Fibroblast of the conjunctiva (primary cell): ENCODE measurements at regions not wholly inside any gene's neighbourhood (a gene's known extent, or its start where the extent isn't known, plus 50 kb on each side); places are given as distances from the start of the nearest gene placed in this dataset.

Experiments used
- DNase-seq: peaks from one replicate; pipeline ENCODE4 v3.0.0-alpha.2; 2010; ENCODE audit warnings: low read depth

DNA sequence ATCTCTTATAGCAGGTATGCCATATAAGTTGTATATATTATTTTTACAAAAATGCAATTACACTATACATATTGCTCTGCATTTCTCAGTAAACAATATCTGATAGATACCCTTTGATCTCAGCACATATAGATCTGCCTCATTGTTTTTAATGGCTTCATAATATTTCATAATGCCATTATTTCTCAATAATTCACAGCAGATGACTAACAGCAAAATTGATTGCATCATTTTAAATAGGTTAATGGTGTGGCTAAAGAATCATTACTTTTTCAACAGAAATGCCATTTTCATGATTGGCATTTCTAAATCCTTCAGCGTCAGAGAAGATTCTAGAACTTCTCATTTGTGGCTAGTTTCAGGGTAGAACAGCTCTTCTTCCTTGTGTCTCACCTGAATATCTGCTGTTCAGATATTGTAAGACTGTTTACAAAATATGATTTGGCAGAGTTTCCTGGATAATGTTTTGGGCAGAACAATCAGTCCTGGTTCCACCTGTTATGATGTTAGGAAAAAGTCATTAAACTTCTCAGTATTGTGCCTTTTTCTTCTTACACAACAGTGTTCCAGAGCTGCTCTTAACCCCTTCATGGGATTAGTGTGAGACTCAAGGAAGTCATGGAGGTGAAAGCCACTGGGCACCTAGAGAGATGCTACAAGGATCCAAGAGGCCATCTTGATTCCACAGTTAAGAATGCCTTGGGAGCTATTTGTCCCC, 397.6 kb upstream of the THBS1 start:
- DNase-seq = no peak

DNA sequence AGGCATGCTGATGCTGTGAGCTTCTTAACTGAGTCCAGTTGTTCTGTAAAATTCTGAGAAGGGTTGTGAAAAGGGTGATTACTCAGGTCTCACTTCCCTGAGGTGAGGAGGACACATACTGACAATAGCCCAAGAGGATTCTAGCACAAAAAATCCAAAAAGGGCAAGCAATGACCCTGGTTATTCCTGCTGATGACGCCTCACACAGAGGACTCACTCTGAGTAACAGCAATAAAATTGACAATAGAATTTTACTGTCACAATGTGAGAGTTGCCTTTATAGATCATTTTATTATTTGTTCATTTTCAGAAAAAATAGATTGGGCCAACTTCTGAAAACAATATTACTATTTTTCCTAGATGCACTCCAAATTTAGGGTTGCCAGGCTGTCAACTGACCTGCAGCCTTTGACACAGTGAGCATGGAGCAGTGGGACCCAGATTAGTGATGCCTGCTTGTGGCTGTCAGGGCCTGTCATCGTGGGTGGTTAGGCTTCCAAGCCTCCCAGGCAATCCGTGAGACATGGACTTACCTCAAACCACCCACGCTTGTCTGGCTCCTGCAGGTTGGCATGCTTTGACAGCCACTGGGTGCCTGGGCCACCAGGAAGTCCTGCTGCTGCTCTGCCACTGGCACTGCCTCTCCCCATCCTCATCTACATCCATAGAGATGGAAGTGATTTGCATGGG, 396.0 kb upstream of the THBS1 start:
- DNase-seq = no peak

DNA sequence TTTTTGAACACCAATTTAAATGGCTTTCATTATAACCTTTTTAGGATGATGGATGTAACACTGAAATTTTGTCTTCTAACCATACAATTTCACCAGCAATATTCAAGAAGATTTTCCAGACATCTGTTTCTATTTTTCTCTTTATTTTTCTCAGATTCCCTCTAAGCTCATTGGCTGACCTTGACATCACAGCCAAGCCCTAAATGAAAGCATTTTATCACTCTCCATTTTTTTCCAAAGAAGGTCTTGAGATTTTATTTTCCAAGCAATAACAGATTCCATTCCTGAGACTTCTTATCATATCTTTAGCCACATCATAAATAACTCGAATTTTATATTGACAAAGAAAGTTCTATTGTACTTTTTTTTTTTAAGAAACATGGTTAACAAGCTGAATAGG, 392.6 kb upstream of the THBS1 start:
- no peak for DNase-seq

DNA sequence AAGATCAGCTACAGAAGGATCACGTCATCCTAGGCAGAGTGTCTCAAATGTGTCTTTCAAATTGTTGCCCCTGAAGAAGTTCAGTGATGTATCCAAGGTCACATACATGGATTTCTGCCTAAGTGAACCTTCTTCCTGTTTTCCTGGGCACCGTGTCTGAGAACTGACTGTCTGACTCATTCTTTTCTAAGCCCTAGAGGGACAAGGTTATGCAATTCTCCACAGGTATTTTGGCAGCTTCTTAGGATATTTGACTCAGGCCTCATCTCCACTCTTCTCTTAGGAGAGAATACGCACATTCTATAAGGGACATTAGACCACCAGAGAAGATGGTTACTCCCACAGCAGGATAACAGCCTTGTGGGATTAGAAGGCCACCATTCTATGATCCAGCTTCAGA, 391.9 kb upstream of the THBS1 start:
- DNase-seq = peak; percentile 34

DNA sequence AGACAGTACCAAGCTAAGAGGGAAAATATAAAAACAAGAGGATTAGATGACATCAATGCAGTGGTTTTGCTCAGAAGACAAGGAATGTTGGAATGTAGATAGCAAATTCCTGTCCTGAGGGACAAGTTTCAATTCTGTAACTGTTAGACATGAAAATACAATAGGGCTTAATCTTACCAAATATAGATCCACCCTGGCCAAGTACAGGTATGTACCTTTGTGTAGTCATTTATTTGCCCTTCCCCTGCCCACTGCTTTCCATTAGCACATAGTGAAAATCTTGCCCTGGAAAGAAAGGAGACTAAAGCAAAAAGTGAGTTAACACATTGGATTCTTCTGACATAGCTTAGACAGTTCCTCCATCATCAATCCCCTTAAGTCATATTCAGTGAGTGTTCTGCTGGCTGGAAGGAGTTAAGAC, 389.0 kb upstream of the THBS1 start:
- DNase-seq = no peak

DNA sequence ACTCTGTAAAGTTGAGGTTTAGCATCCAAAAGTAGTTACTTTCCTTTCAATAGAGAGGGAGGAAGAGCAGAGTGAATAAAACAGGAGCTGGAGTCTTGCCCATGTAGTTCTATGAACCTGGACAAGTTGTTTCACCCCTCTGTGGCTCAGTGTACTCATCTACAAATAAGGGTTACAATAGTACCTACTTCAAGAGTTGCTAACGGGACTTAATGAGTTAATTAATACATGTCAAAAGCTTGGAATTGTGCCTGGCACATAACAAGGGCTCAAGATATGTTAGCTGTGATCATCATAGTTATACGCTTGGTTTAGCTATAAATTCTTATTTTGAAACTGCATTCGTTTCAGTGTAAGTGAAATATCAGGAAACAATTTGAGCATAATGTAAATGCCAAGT, 388.5 kb upstream of the THBS1 start:
- no peak for DNase-seq

DNA sequence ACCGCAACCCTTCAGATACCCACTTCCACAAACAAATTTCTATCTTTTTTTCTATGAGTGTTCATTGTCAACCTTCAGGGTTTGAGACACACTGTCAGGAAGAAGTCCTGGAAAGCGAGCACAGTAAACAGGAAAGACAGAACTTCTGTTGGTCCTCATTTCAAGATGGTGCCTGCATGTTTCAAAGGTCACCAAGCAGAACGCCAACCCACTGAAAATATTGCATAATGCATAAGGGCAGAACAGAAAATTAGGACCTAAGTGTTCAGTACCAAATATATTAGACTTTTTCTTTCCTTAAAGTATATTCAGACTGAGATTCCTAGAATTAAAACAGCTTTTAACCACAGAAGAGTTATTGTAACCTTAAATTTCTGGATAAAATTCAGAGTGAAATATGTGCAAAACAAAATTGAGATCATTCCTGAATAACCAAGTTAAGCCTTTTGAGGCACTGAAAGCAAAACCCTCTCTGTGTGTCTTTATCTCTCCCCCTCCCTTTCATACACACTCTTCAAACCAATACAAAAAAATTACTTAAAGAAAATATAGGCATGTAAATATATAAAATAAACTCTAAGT, 387.8 kb upstream of the THBS1 start:
- DNase-seq = no peak

DNA sequence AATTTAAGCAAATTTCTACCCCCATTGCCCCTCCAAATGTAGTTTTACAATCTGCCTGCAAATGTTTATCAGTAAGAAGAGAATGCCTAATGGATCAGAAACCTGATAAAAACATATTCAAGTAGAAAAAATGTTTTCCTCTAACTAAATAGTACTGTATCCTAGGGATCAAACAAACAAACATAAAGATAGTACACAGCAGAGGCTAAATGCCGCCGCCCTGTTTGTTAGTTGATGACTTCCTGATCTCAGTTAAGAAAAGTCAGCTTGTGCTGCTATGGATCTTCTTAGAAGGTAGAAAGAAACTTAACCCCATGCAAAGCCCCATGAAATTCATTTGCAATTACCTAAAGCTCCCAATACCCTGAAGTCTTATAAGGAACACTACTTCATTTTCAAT, 387.3 kb upstream of the THBS1 start:
- DNase-seq = no peak

DNA sequence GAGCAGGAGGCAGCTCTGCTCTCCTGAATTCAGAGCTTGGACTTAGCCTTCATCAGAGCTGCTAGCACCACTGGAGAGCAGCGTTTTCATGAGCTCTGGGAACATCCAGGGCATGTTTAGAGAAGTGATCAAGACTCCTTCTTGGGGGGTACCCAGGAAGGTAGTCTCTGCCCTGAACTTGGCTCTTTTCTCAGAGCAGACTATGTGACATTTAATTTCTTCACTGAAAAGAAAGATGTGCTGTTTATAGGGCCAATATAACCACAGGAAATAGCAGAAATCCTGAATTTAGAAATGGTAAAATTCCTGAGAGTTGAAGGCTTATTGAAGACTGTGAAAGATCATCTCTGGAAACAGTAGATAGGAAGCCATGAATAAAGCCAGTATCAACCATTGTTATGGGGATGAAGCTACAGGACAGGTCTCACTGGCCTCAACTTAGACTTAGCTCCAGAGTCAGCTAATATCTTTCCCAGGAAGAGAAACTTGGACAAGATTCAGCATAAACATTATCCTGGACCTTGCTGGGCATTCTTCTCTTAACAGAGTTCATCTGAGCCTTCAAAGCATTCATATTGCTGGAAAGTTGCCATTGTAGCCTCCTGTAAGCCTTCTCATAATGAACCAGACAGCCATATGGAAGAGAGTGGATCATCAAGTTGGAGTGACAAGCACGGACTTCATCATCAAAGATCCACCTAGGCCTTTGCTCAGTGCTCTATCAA, 386.6 kb upstream of the THBS1 start:
- DNase-seq = no peak

DNA sequence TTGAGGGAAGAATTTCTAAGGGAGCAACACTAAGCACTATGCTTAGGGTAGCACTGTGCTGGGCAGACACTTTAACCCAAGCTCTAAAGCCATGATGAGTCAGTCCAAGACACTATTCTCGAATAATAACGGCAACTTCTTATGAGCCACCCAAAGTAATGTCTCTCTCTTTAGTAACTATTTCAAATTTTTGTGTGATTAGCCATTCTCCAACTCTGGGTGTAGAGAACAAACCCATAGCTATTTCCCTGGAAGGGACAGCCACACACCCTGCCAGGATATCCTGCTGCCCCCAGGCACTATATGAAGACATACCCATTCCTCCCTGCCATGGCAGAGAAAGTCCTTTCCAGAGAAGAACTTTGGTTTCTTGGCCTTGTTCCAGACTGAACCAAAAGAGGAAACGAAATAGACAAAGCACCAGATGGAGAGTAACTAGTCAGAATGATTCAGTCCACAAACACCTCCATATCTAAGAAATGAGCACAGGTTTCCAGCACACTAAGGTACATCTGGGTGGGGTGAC, 384.9 kb upstream of the THBS1 start:
- DNase-seq = no peak

DNA sequence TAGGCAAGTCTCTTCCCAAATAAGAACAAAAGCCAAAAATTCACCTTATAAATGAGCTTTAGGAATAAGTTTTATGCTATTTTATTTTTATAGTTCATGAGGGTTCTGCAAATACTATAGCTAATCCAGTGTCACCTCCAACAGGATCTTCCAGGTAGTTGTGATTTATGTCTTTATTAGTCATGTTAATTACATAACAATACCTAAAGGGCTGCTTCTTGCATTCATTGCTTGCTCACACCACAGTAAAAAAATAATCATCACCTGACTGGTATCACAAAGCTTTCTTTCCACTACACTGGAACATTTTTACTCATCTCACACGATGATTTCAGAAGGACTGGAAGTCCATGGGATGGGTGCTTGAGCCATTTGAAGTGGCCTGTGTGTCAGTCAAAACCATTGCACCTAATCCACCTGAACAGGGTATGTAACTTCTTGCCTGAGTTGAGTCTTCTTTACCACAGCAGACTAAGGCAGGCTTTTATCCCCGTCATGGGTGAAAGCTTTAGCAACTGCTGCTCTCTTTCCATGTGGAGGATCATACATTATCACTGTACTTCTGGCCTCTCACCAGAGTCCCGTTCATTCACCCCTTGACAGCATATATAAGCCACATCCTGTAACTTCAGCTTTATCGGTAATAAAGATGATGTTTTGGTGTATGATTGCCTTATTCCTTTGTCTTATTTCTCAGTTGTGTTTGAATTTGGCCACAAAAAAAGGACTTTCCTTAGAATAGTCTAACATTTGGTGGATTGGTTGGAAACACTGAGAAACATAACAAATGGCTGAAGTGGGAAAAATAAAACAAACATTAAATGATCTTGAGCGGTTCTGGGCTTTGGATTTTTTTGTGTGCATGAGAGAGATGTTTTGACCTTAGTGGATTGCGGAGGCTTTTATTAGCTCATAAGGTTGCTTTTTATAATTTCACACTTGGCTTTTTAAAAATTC, 382.6 kb upstream of the THBS1 start:
- DNase-seq = no peak

DNA sequence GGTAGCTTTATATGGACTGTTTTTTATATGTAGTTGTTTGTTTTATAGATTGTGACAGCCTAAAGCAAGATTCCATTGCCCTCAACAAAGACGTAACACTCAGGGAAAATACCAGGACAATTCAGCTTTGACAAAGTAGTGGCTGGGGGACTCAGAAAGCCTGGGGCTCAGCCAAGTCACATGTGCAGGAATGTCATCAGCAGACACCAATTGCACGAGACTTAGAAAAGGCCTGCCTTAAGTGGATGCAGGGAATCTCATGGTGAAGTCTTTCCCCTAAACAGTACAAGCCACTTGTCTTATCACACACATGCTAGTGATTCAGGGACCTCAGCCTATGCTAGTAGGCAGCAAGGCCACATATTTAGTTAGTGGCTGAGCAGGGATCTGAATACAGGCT, 381.8 kb upstream of the THBS1 start:
- no peak for DNase-seq

DNA sequence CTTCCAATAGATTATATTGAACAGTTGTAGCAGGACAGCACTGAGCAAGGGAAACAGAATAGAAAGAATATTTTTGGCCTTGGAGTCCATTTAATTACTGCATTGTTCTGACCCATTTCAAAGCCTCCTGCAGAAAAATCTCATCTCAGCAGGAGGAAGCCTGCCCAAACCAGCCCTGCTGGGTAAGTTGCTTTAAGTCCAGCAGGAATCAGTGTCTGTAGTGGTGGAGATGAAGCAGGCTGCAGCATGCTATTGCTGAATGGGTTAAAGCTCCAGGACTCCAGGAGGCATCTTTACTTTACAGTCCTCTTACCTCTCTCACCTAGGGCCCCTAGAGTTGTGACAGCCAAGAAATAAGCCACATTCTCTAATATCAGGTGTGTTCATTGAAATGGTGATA, 380.3 kb upstream of the THBS1 start:
- DNase-seq = no peak

DNA sequence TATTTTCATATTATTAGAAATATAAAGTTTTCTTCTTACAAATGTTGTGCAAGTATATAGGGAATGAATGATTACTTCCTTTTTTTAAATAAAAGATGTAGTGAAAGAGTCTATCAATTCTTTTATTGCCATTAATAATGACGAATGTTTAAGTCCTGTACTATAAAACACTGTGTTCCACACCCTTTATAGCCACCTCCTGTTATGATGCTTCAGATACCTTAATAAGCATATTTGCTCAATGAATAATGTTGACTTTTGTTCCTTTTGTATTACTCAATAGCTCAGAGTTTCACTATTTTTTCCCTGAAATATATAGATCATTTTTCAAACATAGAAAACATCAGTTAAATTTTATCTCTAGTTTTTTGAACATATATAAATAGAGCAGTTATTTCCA, 378.2 kb upstream of the THBS1 start:
- DNase-seq = no peak

DNA sequence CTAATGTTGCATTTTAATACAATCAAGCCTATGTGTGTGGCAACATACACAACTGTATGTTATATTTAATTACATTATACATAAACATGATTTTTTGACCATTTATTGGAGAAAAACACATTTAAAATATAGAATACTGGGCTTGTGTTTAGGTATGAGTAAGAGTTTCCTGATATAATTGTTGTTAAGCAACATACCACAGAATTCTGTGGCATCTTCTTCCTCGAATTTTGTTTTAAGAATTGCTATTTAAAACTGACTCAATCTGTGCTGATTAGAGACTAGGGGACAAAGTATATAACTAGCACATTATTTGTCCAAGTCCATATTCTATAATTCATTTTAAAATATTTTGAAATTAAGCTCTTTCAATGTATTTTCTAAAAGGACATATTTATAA, 376.8 kb upstream of the THBS1 start:
- no peak for DNase-seq

DNA sequence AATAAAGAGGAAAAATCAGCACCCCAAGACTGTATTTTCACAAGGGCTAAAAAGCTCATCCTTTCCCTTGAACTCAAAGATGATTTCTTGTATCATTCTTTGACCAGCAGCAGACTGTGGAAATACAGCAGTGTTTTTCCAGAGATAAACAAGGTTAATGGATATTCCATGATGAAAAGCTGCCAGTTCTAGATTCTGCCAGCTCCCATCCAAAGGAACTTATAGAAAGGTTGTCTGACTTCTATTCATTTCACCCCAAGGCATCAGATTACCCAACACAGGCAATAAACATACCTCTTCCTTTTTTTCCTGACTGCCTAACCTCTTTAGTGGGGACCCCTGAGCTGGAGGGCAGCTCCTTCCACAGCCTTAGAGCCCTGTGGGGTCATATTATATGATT, 375.8 kb upstream of the THBS1 start:
- no peak for DNase-seq

DNA sequence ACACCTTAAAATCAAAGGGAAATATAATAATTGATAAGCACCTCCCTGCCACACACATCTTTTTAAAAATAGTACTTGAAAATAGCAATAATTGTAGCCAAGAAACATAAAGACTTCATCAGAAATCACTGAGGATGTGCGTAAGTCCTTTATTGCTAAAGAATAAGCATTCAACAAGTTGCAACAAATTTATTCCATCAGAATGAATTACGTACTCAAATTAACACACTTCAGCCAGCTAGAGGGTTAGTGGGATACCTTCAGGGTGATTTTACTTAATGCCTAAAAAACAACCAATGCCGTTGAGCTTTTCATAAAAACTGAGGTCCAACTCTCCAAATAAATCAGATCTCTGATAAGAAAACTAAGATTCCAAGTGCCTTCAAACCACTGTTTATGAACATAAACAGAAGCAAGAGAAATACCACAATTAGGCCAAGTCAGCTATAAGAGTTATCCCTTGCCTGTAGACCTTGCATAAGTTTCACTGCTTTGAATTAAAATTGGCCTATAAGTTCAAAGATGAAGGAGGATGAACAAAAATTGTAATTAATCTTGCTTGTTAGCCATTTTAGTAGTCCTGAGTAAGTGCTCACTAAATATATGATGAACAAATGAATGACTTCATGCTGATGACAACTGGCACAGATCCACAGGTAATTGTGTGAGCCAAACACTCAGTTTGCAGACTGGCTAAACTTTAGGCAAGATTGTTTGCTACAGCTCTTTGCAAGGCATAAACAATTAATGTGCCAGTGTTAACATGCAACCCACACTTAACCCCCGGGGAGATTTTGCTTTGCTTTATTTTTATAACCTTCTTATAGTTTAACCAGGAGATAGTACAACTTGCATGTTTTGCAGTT, 375.1 kb upstream of the THBS1 start:
- DNase-seq = no peak

DNA sequence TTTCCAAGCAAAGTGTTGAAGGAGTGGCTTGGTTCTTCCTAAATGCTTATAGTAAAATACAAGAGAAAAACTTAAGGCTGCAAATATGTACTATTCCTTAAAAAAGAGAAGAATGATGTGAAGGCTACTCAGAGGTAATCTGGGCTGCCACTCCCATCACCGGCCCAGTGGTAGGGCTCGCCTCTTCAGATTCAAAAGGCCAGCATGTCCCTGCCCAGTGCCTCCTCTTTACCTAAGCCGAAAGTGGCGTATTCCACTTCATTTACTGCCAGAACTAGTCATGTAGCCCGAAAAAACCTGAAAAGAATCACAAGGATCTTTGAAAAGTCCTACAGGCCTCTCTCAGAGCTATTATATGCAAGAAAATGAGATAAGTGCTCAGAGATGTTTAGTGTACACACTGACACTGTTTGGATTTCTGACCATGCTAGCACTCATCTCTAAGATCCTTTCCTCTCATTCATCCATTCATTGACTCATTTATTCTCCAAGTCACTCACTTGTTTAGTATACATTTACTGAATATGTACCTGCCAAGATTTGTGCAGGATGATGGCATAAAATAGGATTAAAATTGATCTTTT, 373.3 kb upstream of the THBS1 start:
- DNase-seq = no peak

DNA sequence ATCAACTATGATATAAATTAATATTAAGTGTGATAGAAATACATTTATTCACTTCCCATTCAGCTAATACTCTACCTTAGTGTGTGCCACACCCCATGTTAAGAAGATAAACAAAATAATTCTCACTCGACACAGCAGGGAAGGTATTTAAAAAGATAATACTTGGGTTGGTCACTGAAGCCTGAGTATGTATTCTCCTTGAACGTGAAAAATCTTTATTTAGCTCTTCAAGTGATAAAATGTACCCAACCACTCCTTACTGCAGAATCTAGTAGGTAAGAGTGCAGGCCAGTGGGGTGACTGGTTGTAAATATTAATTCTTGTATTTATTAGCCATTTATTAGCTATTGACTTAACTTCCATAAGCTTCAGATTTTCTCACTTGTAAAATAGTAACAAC, 372.7 kb upstream of the THBS1 start:
- no peak for DNase-seq

DNA sequence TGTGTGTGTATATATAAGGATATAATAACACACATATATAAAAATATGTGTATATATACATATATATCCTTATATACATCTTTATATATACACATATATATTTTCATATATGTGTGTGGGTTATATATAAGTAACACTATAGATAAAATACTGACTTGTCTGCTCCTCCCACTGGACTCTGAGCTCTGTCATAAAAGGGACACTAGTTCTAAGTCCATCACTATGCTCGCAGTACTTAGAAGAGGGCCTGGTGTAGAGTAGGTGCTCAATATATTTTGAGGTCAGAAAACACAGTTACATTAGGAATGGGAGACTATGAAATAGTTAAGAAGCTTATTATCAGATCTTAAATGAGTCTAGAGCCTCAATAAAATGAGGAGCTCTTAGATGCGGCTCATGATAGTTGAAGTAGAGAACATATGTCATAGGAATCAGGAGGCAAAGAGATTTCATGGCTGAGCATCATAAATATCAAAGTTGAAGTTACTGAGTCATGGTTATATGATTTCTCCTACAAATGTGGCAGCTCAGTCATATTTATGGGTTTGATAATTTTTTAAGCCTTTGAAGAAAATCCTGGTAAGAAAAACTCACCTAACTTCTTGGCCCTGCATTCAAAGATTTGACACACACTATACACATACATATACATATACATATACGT, 371.2 kb upstream of the THBS1 start:
- no peak for DNase-seq
